Activated naive CD4-positive, alpha-beta T cell treated with anti-CD3 and anti-CD28 coated beads, Interleukin-2, amount 50 U/mL, for 72 hours (primary cell): ENCODE measurements at regions not wholly inside any gene's neighbourhood (a gene's known extent, or its start where the extent isn't known, plus 50 kb on each side); places are given as distances from the start of the nearest gene placed in this dataset.

Source experiments
- ATAC-seq, 2 donors: fragments of 150-1000 bp; cut with Tn5 transposase; 2 replicates each; pipeline ENCODE4 v1.10.0; 2021; ENCODE audit warnings: mild to moderate bottlenecking in 2 of 2, moderate library complexity in 2 of 2
- DNase-seq, 2 donors: peaks; one replicate each; pipeline ENCODE4 v3.0.0; 2021 to 2022; ENCODE audit warnings: low spot score in 2 of 2
- H3K27ac Mint-ChIP-seq, 2 donors: one replicate each; pipeline ENCODE4 v1.8.0; 2022; ENCODE audit warnings: mild to moderate bottlenecking in 2 of 2, mixed read lengths in 2 of 2
- H3K36me3 Mint-ChIP-seq, 2 donors: one replicate each; pipeline ENCODE4 v1.8.0; 2022; ENCODE audit warnings: mixed read lengths in 2 of 2
- H3K9me3 Mint-ChIP-seq, 2 donors: one replicate each; pipeline ENCODE4 v1.8.0; 2022; ENCODE audit warnings: mixed read lengths in 2 of 2

GRCh38 chr5:39486361-39486760 lies 61.6 kb upstream of the DAB2 start:
- DNase-seq (no peak), ATAC-seq (no peak)
- H3K9me3 Mint-ChIP-seq = peaks cover 7% of the 10 kb centered on the region in 2 donors
- H3K36me3 Mint-ChIP-seq = peaks cover 7 to 8% of the 10 kb centered on the region in 2 donors
- no peak overlapping the region for H3K27ac Mint-ChIP-seq

- peaks cover 7 to 8% of the 10 kb centered on the region in 2 donors for H3K36me3 Mint-ChIP-seq
- ATAC-seq (no peak), DNase-seq (no peak)
- no peak overlapping the region for H3K27ac Mint-ChIP-seq
- H3K9me3 Mint-ChIP-seq = peaks cover 7% of the 10 kb centered on the region in 2 donors
Observed at GRCh38 chr5:39485079-39485478, 60.3 kb upstream of the DAB2 start.

- no peak for DNase-seq
- H3K9me3 Mint-ChIP-seq = peaks cover 4% of the 10 kb centered on the region in 2 donors
- ATAC-seq = no peak
- no peak overlapping the region for H3K27ac Mint-ChIP-seq
- peaks cover 3 to 4% of the 10 kb centered on the region in 2 donors for H3K36me3 Mint-ChIP-seq
Observed at GRCh38 chr5:39484673-39485072, 59.9 kb upstream of the DAB2 start.

GRCh38 chr5:39482098-39482497 lies 57.3 kb upstream of the DAB2 start:
- DNase-seq (no peak), ATAC-seq (no peak)
- Mint-ChIP-seq H3K36me3 (no peaks in the 10 kb centered on the region), H3K9me3 (no peaks in the 10 kb centered on the region), H3K27ac (no peak overlapping the region)

- no peak overlapping the region for H3K27ac Mint-ChIP-seq
- no peak for ATAC-seq
Observed at GRCh38 chr5:39479537-39479936, 54.8 kb upstream of the DAB2 start.

GRCh38 chr5:39478863-39479262 lies 54.1 kb upstream of the DAB2 start:
- ATAC-seq = no peak

More at GRCh38 chr5:39479537-39479936, 54.8 kb upstream of the DAB2 start:
- Mint-ChIP-seq H3K36me3 (no peaks in the 10 kb centered on the region), H3K9me3 (no peaks in the 10 kb centered on the region)
- DNase-seq = no peak

GRCh38 chr5:39476843-39477220 lies 52.1 kb upstream of the DAB2 start:
- Mint-ChIP-seq H3K36me3 (no peaks in the 10 kb centered on the region), H3K9me3 (no peaks in the 10 kb centered on the region), H3K27ac (no peak overlapping the region)
- DNase-seq = no peak
- ATAC-seq = no peak

More at GRCh38 chr5:39478863-39479262, 54.1 kb upstream of the DAB2 start:
- Mint-ChIP-seq H3K36me3 (no peaks in the 10 kb centered on the region), H3K9me3 (no peaks in the 10 kb centered on the region), H3K27ac (no peak overlapping the region)
- DNase-seq = no peak

GRCh38 chr5:39475881-39476842 lies 51.4 kb upstream of the DAB2 start:
- ATAC-seq (no peak), DNase-seq (no peak)
- no peak overlapping the region for H3K27ac Mint-ChIP-seq
- no peaks in the 10 kb centered on the region for H3K36me3 Mint-ChIP-seq
- no peaks in the 10 kb centered on the region for H3K9me3 Mint-ChIP-seq

- Mint-ChIP-seq H3K27ac (no peak overlapping the region), H3K9me3 (no peaks in the 10 kb centered on the region), H3K36me3 (no peaks in the 10 kb centered on the region)
- DNase-seq (no peak), ATAC-seq (no peak)
Observed at GRCh38 chr5:39475159-39475571, 50.4 kb upstream of the DAB2 start.
